Suprapubic skin (tissue), 4 donors: ENCODE measurements at regions not wholly inside any gene's neighbourhood (a gene's known extent, or its start where the extent isn't known, plus 50 kb on each side); places are given as distances from the start of the nearest gene placed in this dataset.
"Not testable (repeated sequence)": the region's sequence is repeated elsewhere in the genome, so short reads cannot be mapped to it uniquely, and the experiment has no call there.

Experiments
- DNase-seq, 2 donors: peaks; one replicate each; pipeline ENCODE4 v3.0.0-alpha.2; 2019; ENCODE audit warnings: low spot score in 2 of 2
- H3K27ac ChIP-seq: fragments of 200-600 bp; sonication (generic); one replicate; pipeline ENCODE4 v1.5.1; 2019
- H3K27me3 ChIP-seq: fragments of 200-600 bp; sonication (generic); one replicate; pipeline ENCODE4 v1.5.1; 2019
- H3K36me3 ChIP-seq: fragments of 200-600 bp; sonication (generic); one replicate; pipeline ENCODE4 v1.5.1; 2019
- H3K4me1 ChIP-seq: fragments of 200-600 bp; sonication (generic); one replicate; pipeline ENCODE4 v1.5.1; 2019
- H3K4me3 ChIP-seq: fragments of 200-600 bp; sonication (generic); one replicate; pipeline ENCODE4 v1.5.1; 2019; ENCODE audit warnings: mild to moderate bottlenecking
- H3K9me3 ChIP-seq: fragments of 200-600 bp; sonication (generic); one replicate; pipeline ENCODE4 v1.5.1; 2019
- EP300 ChIP-seq: sonication (generic); formaldehyde crosslinking; IDR thresholded peaks from one replicate; pipeline ENCODE4 v1.6.1; 2017; ENCODE audit warnings: antibody characterized with exemption
- POLR2A ChIP-seq, 2 donors: fragments of 450-650 bp; IDR thresholded peaks; one replicate each; pipeline ENCODE4 v1.6.1; 2017; ENCODE audit warnings: antibody characterized with exemption in 2 of 2, mild to moderate bottlenecking in 2 of 2, moderate library complexity in 2 of 2
- POLR2AphosphoS5 ChIP-seq, 3 donors: sonication (generic); formaldehyde crosslinking; IDR thresholded peaks; one replicate each; pipeline ENCODE4 v1.6.1; 2017; ENCODE audit warnings: antibody characterized with exemption in 3 of 3
- WGBS: methylation state at CpG from one replicate; pipeline ENCODE4 v1.1.5; 2018; 5-methylcytosine and 5-hydroxymethylcytosine counted together
- TF ChIP-seq, protein P1 (sequence below), 2 donors: fragments of 200-600 bp in 1 of 2; fragments of 450-650 bp in 1 of 2; sonication (generic) in 1 of 2; IDR thresholded peaks; one replicate each; pipeline ENCODE4 v1.5.1; 2016 to 2019; ENCODE audit warnings: antibody characterized with exemption in 2 of 2, mild to moderate bottlenecking in 1 of 2, moderate library complexity in 1 of 2

DNA sequence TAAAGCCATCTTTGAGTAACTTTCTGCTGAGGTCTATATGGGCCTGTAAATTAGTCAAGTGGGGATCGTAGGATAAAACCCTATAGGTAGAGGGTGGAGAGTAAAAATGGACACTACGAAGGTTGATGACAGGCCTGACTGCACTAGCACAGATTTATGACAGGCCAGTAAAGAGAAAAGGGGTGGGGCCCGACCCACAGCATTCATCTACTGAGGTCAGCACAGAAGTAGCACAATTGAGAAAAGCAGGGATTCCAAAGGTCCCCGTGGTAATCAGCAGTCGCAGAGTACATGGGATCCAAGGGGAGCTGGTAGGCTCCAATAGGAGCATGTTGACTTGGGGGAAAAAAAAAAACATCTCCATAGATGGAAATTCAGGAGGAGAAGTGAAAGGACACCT, 660.4 kb downstream of the TFAP2A start:
- Histone ChIP-seq H3K36me3 (no peaks in the 10 kb centered on the region), H3K9me3 (no peaks in the 10 kb centered on the region), H3K4me1 (no peaks in the 10 kb centered on the region), H3K4me3 (no peak overlapping the region), H3K27ac (no peak overlapping the region), H3K27me3 (no peaks in the 10 kb centered on the region)
- no peak for DNase-seq
- 64% methylated on average over 5 of the region's 5 CpGs for WGBS
- no peak for TF ChIP-seq EP300
- no peak for TF ChIP-seq POLR2A (IDR thresholded peaks at IDR 0.05)
- TF ChIP-seq, protein P1, sequence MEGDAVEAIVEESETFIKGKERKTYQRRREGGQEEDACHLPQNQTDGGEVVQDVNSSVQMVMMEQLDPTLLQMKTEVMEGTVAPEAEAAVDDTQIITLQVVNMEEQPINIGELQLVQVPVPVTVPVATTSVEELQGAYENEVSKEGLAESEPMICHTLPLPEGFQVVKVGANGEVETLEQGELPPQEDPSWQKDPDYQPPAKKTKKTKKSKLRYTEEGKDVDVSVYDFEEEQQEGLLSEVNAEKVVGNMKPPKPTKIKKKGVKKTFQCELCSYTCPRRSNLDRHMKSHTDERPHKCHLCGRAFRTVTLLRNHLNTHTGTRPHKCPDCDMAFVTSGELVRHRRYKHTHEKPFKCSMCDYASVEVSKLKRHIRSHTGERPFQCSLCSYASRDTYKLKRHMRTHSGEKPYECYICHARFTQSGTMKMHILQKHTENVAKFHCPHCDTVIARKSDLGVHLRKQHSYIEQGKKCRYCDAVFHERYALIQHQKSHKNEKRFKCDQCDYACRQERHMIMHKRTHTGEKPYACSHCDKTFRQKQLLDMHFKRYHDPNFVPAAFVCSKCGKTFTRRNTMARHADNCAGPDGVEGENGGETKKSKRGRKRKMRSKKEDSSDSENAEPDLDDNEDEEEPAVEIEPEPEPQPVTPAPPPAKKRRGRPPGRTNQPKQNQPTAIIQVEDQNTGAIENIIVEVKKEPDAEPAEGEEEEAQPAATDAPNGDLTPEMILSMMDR (IDR thresholded peaks at IDR 0.05), result no peak
- TF ChIP-seq POLR2AphosphoS5 (IDR thresholded peaks at IDR 0.05), result no peak

- WGBS, result 75% methylated on average over 2 of the region's 2 CpGs
- H3K27me3 ChIP-seq, result no peaks in the 10 kb centered on the region
- H3K27ac ChIP-seq, result no peak overlapping the region
- H3K36me3 ChIP-seq, result no peaks in the 10 kb centered on the region
- no peaks in the 10 kb centered on the region for H3K4me1 ChIP-seq
- no peak overlapping the region for H3K4me3 ChIP-seq
- DNase-seq, result no peak
- H3K9me3 ChIP-seq, result no peaks in the 10 kb centered on the region
- no peak for TF ChIP-seq EP300
- TF ChIP-seq POLR2AphosphoS5 (IDR thresholded peaks at IDR 0.05), result no peak
- TF ChIP-seq POLR2A (IDR thresholded peaks at IDR 0.05), result no peak
- TF ChIP-seq, protein P1 (IDR thresholded peaks at IDR 0.05), result no peak
Observed at GRCh38 chr6:9745966-9746365, 668.9 kb downstream of the TFAP2A start.

GRCh38 chr6:9745476-9745875, 669.4 kb downstream of the TFAP2A start:
- DNase-seq, result no peak
- no peaks in the 10 kb centered on the region for H3K4me1 ChIP-seq
- WGBS, result 54% methylated on average over 3 of the region's 3 CpGs
- H3K27me3 ChIP-seq, result no peaks in the 10 kb centered on the region
- H3K4me3 ChIP-seq, result no peak overlapping the region
- H3K9me3 ChIP-seq, result no peaks in the 10 kb centered on the region
- no peaks in the 10 kb centered on the region for H3K36me3 ChIP-seq
- TF ChIP-seq EP300, result no peak
- no peak overlapping the region for H3K27ac ChIP-seq

DNA sequence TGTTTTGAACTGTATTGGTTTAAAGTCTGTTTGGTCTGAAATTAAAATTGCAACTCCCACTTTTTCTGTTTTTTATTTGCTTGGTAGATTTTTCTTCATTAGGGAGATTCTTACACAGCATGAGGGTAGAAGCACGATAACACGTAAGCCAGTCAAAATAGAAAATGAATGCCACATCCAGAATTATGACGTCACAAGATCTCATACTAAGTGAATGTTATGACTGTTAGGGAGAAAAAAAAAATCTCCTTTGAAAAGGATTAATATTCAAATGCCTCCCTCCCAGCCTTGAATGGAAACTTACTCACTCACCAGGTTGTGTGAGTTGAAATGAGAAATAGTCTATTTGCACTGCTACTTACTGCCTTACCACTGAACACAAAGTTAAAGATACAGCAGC, 670.8 kb downstream of the TFAP2A start:
- 88% methylated on average over 3 of the region's 3 CpGs for WGBS
- DNase-seq, result no peak
- no peaks in the 10 kb centered on the region for H3K9me3 ChIP-seq
- H3K4me1 ChIP-seq, result no peaks in the 10 kb centered on the region
- no peaks in the 10 kb centered on the region for H3K36me3 ChIP-seq
- TF ChIP-seq POLR2AphosphoS5 (IDR thresholded peaks at IDR 0.05) (no peak), EP300 (no peak), POLR2A (IDR thresholded peaks at IDR 0.05) (no peak)
- TF ChIP-seq, protein P1 (IDR thresholded peaks at IDR 0.05), result no peak
- H3K27ac ChIP-seq, result no peak overlapping the region
- no peak overlapping the region for H3K4me3 ChIP-seq
- no peaks in the 10 kb centered on the region for H3K27me3 ChIP-seq

- H3K4me1 ChIP-seq, result no peaks in the 10 kb centered on the region
- TF ChIP-seq POLR2A (IDR thresholded peaks at IDR 0.05) (no peak), POLR2AphosphoS5 (IDR thresholded peaks at IDR 0.05) (no peak), EP300 (no peak)
- TF ChIP-seq, protein P1 (IDR thresholded peaks at IDR 0.05), result no peak
- DNase-seq, result no peak
- WGBS, result 39% methylated on average over 1 of the region's 1 CpG
- H3K27ac ChIP-seq, result no peak overlapping the region
- H3K36me3 ChIP-seq, result no peaks in the 10 kb centered on the region
- no peaks in the 10 kb centered on the region for H3K9me3 ChIP-seq
- H3K27me3 ChIP-seq, result no peaks in the 10 kb centered on the region
- H3K4me3 ChIP-seq, result no peak overlapping the region
Observed at GRCh38 chr6:9732056-9732455, 682.8 kb downstream of the TFAP2A start.

GRCh38 chr6:9725776-9726175, 689.1 kb downstream of the TFAP2A start:
- H3K9me3 ChIP-seq, H3K27me3 ChIP-seq, H3K27ac ChIP-seq, H3K4me1 ChIP-seq, H3K4me3 ChIP-seq, DNase-seq, H3K36me3 ChIP-seq: not testable (repeated sequence)
- 76% methylated on average over 3 of the region's 3 CpGs for WGBS
